ENCODE measurements at regions not wholly inside any gene's neighbourhood (a gene's known extent, or its start where the extent isn't known, plus 50 kb on each side); places are given as distances from the start of the nearest gene placed in this dataset.

GRCh38 chr5:89246864-89247263, 363.9 kb upstream of the MEF2C start:
- no peak for DNase-seq

GRCh38 chr5:89246252-89246651, 363.3 kb upstream of the MEF2C start:
- DNase-seq: no peak

- DNase-seq: no peak
These were observed 360.6 kb upstream of the MEF2C start for GRCh38 chr5:89243611-89244010.

- DNase-seq: no peak
These were observed 358.2 kb upstream of the MEF2C start for GRCh38 chr5:89241186-89241585.

- no peak for DNase-seq
These were observed 353.9 kb upstream of the MEF2C start for GRCh38 chr5:89236900-89237299.

- DNase-seq: no peak
These were observed 350.5 kb upstream of the MEF2C start for GRCh38 chr5:89233462-89233861.

GRCh38 chr5:89232139-89232603, 349.2 kb upstream of the MEF2C start:
- DNase-seq: no peak

- DNase-seq: no peak
These were observed 347.2 kb upstream of the MEF2C start for GRCh38 chr5:89230178-89230577.

GRCh38 chr5:89229331-89230070, 346.5 kb upstream of the MEF2C start:
- DNase-seq: no peak

GRCh38 chr5:89228355-89228754, 345.4 kb upstream of the MEF2C start:
- DNase-seq: no peak

GRCh38 chr5:89218364-89218763, 335.4 kb upstream of the MEF2C start:
- DNase-seq: no peak

- no peak for DNase-seq
These were observed 333.6 kb upstream of the MEF2C start for GRCh38 chr5:89216606-89217005.

- DNase-seq: no peak
These were observed 330.6 kb upstream of the MEF2C start for GRCh38 chr5:89213573-89213972.

- no peak for DNase-seq
These were observed 328.9 kb upstream of the MEF2C start for GRCh38 chr5:89211836-89212235.

GRCh38 chr5:89208811-89209210, 325.8 kb upstream of the MEF2C start:
- no peak for DNase-seq

- DNase-seq: no peak
These were observed 325.4 kb upstream of the MEF2C start for GRCh38 chr5:89208392-89208791.

- no peak for DNase-seq
These were observed 321.8 kb upstream of the MEF2C start for GRCh38 chr5:89204756-89205155.

- DNase-seq: no peak
These were observed 320.6 kb upstream of the MEF2C start for GRCh38 chr5:89203611-89204010.

GRCh38 chr5:89200899-89201298, 317.9 kb upstream of the MEF2C start:
- no peak for DNase-seq

- DNase-seq: no peak
These were observed 316.3 kb upstream of the MEF2C start for GRCh38 chr5:89199306-89199705.

GRCh38 chr5:89191374-89191773, 308.4 kb upstream of the MEF2C start:
- no peak for DNase-seq

GRCh38 chr5:89190515-89191265, 307.7 kb upstream of the MEF2C start:
- no peak for DNase-seq

GRCh38 chr5:89187883-89188465, 305.0 kb upstream of the MEF2C start:
- no peak for DNase-seq

GRCh38 chr5:89187268-89187667, 304.3 kb upstream of the MEF2C start:
- DNase-seq: no peak
